Psoas muscle (tissue), 7 donors: ENCODE measurements at regions not wholly inside any gene's neighbourhood (a gene's known extent, or its start where the extent isn't known, plus 50 kb on each side); places are given as distances from the start of the nearest gene placed in this dataset.

Experiments used
- ATAC-seq, 4 donors: fragments of 200-7000 bp; cut with Tn5 transposase; one replicate each; pipeline ENCODE4 v1.9.1; 2020; ENCODE audit warnings: moderate library complexity in 3 of 4, mild to moderate bottlenecking in 2 of 4
- DNase-seq, 2 donors: peaks; one replicate each; pipeline ENCODE4 v3.0.0-alpha.2; 2020
- H3K27ac ChIP-seq: fragments of 200-600 bp; one replicate; pipeline ENCODE4 v1.8.0; 2022
- H3K27me3 ChIP-seq, 3 donors: fragments of 200-600 bp in 1 of 3; one replicate each; pipeline versions ENCODE4 v1.6.1 to v1.8.0; 2013 to 2022; ENCODE audit warnings: low read length in 2 of 3, mild to moderate bottlenecking in 2 of 3, moderate library complexity in 1 of 3; ENCODE audit not compliant: insufficient read depth in 3 of 3
- H3K36me3 ChIP-seq, 2 donors: fragments of 200-600 bp in 1 of 2; one replicate each; pipeline versions ENCODE4 v1.6.1 to v1.8.0; 2013 to 2022; ENCODE audit warnings: low read depth in 1 of 2, mild to moderate bottlenecking in 1 of 2, moderate library complexity in 1 of 2; ENCODE audit not compliant: insufficient read depth in 1 of 2
- H3K4me1 ChIP-seq: fragments of 200-600 bp; one replicate; pipeline ENCODE4 v1.8.0; 2022
- H3K4me3 ChIP-seq: fragments of 200-600 bp; one replicate; pipeline ENCODE4 v1.8.0; 2022; ENCODE audit warnings: mild to moderate bottlenecking
- H3K9me3 ChIP-seq: fragments of 200-600 bp; one replicate; pipeline ENCODE4 v1.8.0; 2022
- WGBS, 3 donors: extraction: QIAGEN DNeasy Blood & Tissue Kit; methylation state at CpG; one replicate each; pipeline versions ENCODE4 v1.1.6 to v1.1.7; 2013; 5-methylcytosine and 5-hydroxymethylcytosine counted together
- intact Hi-C, 2 donors: fragments of 100-400 bp; cut with DNase I; formaldehyde crosslinking; loops; one replicate each; pipeline versions ENCODE4 v1.11.0 to v1.14.2; 2022
- TF ChIP-seq, protein P1 (sequence below): fragments of 200-600 bp; IDR thresholded peaks from one replicate; pipeline ENCODE4 v1.8.0; 2022; ENCODE audit warnings: antibody characterized with exemption
- donor health status: healthy with polysubstance abuse.
- donor health status: DM: no; HTN: no; CAD: no; lungs with moderate emphysema.
- donor health status: Bipolar disorder and iron deficiency.
- donor health status: healthy.
- donor health status: DM: yes; HTN: yes; CAD: no.
- donor health status: DM: no; HTN: no; CAD: no.
- donor health status: DM: yes; HTN: yes; CAD: no.

GRCh38 chr6:133079901-133080300, 161.3 kb upstream of the EYA4 start:
- no peak for DNase-seq
- Histone ChIP-seq H3K9me3 (no peaks in the 10 kb centered on the region), H3K27ac (no peak overlapping the region), H3K36me3 (no peaks in the 10 kb centered on the region), H3K27me3 (no peaks in the 10 kb centered on the region), H3K4me1 (peaks cover 12% of the 10 kb centered on the region), H3K4me3 (no peak overlapping the region)
- intact Hi-C loops, result loop anchor here in 1 of 2 donors (10.0 kb wide), 2 partner anchors 315 to 815 kb away; no protein-coding TSS in a partner anchor
- ATAC-seq, result no peak
- TF ChIP-seq, protein P1, sequence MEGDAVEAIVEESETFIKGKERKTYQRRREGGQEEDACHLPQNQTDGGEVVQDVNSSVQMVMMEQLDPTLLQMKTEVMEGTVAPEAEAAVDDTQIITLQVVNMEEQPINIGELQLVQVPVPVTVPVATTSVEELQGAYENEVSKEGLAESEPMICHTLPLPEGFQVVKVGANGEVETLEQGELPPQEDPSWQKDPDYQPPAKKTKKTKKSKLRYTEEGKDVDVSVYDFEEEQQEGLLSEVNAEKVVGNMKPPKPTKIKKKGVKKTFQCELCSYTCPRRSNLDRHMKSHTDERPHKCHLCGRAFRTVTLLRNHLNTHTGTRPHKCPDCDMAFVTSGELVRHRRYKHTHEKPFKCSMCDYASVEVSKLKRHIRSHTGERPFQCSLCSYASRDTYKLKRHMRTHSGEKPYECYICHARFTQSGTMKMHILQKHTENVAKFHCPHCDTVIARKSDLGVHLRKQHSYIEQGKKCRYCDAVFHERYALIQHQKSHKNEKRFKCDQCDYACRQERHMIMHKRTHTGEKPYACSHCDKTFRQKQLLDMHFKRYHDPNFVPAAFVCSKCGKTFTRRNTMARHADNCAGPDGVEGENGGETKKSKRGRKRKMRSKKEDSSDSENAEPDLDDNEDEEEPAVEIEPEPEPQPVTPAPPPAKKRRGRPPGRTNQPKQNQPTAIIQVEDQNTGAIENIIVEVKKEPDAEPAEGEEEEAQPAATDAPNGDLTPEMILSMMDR, result no peak
- 47 to 68% (median 59%) methylated on average over 2 of the region's 2 CpGs for WGBS, 3 donors

DNA sequence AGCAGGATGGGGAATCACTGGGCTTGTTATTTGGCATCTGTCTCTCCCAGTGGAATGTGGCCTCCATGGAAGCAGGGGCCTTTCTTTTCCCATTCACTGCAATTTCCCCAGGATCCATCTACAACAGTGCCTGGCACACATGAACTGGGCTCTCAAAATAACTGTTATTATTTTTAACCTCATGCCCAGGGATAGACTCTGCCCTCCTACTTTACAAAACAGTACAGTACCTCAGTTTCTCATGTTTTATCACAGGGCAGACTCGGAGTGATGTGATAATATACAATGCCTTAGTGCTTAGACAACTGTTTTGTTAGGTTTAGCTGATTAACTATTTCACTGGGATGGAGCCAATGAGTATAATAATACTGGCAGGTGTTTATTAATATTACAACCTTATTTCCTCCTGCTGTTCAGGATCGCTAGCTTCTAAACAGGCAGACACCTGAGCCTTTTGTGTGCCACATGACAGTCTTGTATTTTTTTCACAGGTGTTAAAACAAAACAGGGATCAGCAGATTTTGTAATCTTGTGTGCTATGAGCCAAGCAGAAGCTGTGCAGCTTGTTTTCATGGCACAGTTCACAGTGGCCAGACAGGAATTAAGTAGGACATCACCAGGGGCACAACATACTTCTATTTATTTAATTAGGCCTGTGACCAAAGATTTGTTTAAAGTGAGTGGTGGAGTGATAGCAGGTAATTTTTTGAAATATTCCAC, 157.7 kb upstream of the EYA4 start:
- 18 to 36% (median 26%) methylated on average over 2 of the region's 2 CpGs for WGBS, 3 donors
- Histone ChIP-seq H3K9me3 (no peaks in the 10 kb centered on the region), H3K4me1 (peaks cover 20% of the 10 kb centered on the region), H3K27ac (peak overlapping the region; percentile 60), H3K4me3 (no peak overlapping the region), H3K36me3 (no peaks in the 10 kb centered on the region), H3K27me3 (no peaks in the 10 kb centered on the region)
- ATAC-seq (peak; percentile 73 to 94 (median 82)), DNase-seq (no peak)
- intact Hi-C loops, result no loop called here
- TF ChIP-seq, protein P1, result no peak

DNA sequence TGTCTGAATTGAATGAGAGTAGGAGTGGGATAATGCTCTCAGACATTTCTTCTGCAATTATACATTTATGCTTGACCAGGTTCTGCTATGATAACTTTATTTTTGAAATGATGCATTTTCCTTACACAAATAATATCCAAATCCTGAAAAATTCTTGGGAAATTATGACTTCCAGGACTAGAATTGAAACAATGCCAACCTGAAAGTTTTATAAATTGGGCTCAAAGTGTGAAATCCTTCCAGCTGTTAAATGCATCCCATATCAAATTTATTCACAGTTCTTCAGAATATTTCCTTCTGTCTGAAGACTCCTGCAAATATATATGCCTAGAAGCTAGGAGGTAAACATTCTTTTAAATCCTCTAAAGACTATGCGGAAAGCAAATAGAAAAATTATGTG, 155.7 kb upstream of the EYA4 start:
- Histone ChIP-seq H3K36me3 (no peaks in the 10 kb centered on the region), H3K9me3 (no peaks in the 10 kb centered on the region), H3K4me1 (peaks cover 20% of the 10 kb centered on the region), H3K27ac (no peak overlapping the region), H3K4me3 (no peak overlapping the region), H3K27me3 (no peaks in the 10 kb centered on the region)
- DNase-seq (no peak), ATAC-seq (no peak)
- 74 to 83% (median 78%) methylated on average over 1 of the region's 1 CpG for WGBS, 3 donors
- intact Hi-C loops, result loop anchor here in 1 of 2 donors (5.0 kb wide), 1 partner anchor 42 kb away; no protein-coding TSS in a partner anchor
- TF ChIP-seq, protein P1, result no peak

GRCh38 chr6:133085896-133086295, 155.3 kb upstream of the EYA4 start:
- Histone ChIP-seq H3K27me3 (no peaks in the 10 kb centered on the region), H3K36me3 (no peaks in the 10 kb centered on the region), H3K4me1 (peaks cover 20% of the 10 kb centered on the region), H3K4me3 (no peak overlapping the region), H3K27ac (no peak overlapping the region), H3K9me3 (no peaks in the 10 kb centered on the region)
- DNase-seq, result no peak
- TF ChIP-seq, protein P1, result no peak
- 12 to 24% (median 18%) methylated on average over 2 of the region's 2 CpGs for WGBS, 3 donors
- no peak for ATAC-seq
- intact Hi-C loops, result loop anchor here in 1 of 2 donors (5.0 kb wide), 1 partner anchor 41 kb away; no protein-coding TSS in a partner anchor
